ENCODE measurements at regions not wholly inside any gene's neighbourhood (a gene's known extent, or its start where the extent isn't known, plus 50 kb on each side); places are given as distances from the start of the nearest gene placed in this dataset.

- ATAC-seq: no peak
- H3K4me3 Mint-ChIP-seq: no peak overlapping the region
- DNase-seq: no peak
- peaks cover 9% of the 10 kb centered on the region for H3K27me3 Mint-ChIP-seq
- no peaks in the 10 kb centered on the region for H3K9me3 Mint-ChIP-seq
- H3K27ac Mint-ChIP-seq: peak overlapping the region in 1 of 2 donors; percentile 22
- H3K4me1 Mint-ChIP-seq: no peaks in the 10 kb centered on the region
Observed at GRCh38 chr5:77892061-77893010, 116.2 kb upstream of the TBCA start.

DNA sequence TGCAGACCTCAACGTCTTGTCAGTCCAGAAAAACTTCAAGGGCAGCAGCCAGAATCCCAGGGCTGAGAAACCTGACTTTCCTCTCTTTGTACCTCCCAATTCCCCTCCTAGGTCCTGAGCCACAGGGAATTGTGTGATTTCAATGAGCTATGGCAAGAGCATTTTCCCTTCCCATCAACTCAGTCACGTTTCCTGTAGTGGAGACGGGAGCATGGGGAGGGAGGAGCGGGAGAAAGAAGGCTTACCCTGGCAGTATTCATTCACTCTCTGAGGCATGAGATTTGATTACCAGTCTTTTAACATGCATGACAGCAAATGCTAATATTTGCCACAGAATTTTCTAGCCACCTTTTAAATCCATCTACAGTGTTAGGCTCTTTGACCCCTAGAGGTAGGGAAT, 109.4 kb upstream of the TBCA start:
- Mint-ChIP-seq H3K9me3 (peaks cover 0 to 5% of the 10 kb centered on the region in 2 donors), H3K4me3 (no peak overlapping the region), H3K4me1 (peaks cover 15% of the 10 kb centered on the region), H3K27me3 (peaks cover 36% of the 10 kb centered on the region), H3K27ac (no peak overlapping the region)
- no peak for ATAC-seq
- no peak for DNase-seq

DNA sequence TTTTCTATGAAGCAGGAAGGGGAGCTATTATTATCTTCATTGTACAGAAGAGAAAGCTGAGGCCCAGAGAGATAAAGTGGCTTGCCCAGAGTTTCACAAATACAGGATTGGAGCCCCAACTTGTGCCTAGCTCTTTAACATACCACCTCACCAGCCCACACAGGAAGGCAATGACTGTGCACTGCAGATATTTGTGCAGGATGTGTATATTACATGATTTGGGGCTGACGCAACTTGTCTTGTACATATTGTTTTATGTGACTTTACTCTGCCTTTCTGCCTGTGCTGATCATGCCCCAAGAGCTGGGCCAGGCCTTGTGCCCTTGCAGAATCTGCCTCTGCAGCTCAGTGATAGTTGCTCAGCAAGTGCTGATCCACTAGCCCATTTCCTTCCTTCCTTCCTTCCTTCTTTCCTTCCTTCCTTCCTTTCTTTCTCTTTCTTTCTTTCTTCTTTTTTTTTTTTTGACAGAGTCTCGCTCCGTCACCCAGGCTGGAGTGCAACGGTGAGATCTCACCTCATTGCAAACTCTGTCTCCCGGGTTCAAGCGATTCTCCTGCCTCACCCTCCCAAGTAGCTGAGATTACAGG, 106.6 kb upstream of the TBCA start:
- no peak overlapping the region for H3K4me3 Mint-ChIP-seq
- H3K27ac Mint-ChIP-seq: peak overlapping the region; percentile 74 to 87
- peak in 1 of 2 donors; percentile 51 for DNase-seq
- H3K4me1 Mint-ChIP-seq: peaks cover 22% of the 10 kb centered on the region
- peak; percentile 91 for ATAC-seq
- H3K9me3 Mint-ChIP-seq: peaks cover 0 to 5% of the 10 kb centered on the region in 2 donors
- H3K27me3 Mint-ChIP-seq: peaks cover 42% of the 10 kb centered on the region

DNA sequence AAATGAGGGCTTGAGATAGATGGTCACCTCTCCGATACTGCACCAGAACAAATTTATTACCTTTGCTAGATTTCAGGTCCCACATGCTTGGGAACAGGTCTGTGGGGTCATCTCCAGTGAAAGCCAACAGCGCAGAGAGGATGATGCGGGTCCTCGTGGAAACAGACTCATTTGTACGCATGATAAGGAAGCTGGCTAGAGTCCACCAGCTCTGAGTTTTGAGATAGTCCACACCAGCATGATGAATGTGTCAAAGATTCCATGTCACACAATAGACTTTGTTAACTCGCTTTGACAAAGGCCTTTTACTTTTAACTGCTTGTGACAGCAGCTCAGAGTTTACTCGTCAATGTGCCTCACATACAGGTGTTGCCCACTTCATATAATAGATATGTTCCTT, 105.4 kb upstream of the TBCA start:
- DNase-seq (no peak), ATAC-seq (no peak)
- peak overlapping the region in 1 of 2 donors; percentile 86 for H3K27ac Mint-ChIP-seq
- peaks cover 22% of the 10 kb centered on the region for H3K4me1 Mint-ChIP-seq
- H3K9me3 Mint-ChIP-seq: peaks cover 0 to 5% of the 10 kb centered on the region in 2 donors
- H3K4me3 Mint-ChIP-seq: no peak overlapping the region
- H3K27me3 Mint-ChIP-seq: peaks cover 39% of the 10 kb centered on the region

GRCh38 chr5:77877516-77878355, 101.6 kb upstream of the TBCA start:
- H3K4me3 Mint-ChIP-seq: no peak overlapping the region
- ATAC-seq: no peak
- peak overlapping the region in 1 of 2 donors; percentile 15 for H3K27ac Mint-ChIP-seq
- H3K4me1 Mint-ChIP-seq: peaks cover 9% of the 10 kb centered on the region
- H3K27me3 Mint-ChIP-seq: peaks cover 16% of the 10 kb centered on the region
- H3K9me3 Mint-ChIP-seq: no peaks in the 10 kb centered on the region
- DNase-seq: no peak

DNA sequence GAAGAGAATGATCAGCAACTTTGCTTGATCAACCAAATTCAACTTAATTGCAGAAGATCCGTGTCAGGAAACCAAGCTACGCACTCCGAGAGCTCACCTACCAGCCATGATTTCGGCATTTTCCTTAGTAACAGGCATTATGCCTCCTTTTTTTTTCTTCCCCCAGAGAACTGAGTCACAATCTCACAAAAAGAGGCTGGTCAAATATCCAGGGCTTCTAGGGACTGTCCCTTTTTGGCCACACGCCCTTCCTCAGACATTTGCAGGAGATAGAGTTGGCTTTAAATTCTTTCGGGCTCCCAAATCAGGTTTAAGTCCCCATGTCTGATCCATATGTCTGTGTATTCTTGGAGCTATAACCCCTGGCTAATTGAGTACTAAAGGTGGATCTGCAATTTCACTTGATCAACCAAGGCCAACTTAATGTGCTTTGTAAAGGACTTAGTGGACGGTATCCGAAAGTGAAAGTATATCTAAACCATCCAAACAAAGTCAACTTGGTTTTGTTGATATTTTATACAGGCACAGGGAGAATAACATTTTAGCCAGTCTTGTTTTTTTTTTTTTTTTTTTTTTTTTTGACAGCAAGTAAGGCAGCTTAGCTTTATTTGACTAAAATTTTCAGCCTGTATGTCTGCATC, 100.8 kb upstream of the TBCA start:
- H3K4me1 Mint-ChIP-seq: peaks cover 7% of the 10 kb centered on the region
- no peaks in the 10 kb centered on the region for H3K9me3 Mint-ChIP-seq
- H3K27ac Mint-ChIP-seq: no peak overlapping the region
- no peak for DNase-seq
- H3K27me3 Mint-ChIP-seq: peaks cover 16% of the 10 kb centered on the region
- H3K4me3 Mint-ChIP-seq: no peak overlapping the region
- ATAC-seq: no peak

GRCh38 chr5:77876316-77876715, 100.2 kb upstream of the TBCA start:
- H3K9me3 Mint-ChIP-seq: no peaks in the 10 kb centered on the region
- ATAC-seq: no peak
- no peak for DNase-seq
- H3K27ac Mint-ChIP-seq: peak overlapping the region in 1 of 2 donors; percentile 19
- peaks cover 7% of the 10 kb centered on the region for H3K4me1 Mint-ChIP-seq
- H3K27me3 Mint-ChIP-seq: peaks cover 16% of the 10 kb centered on the region
- H3K4me3 Mint-ChIP-seq: no peak overlapping the region

DNA sequence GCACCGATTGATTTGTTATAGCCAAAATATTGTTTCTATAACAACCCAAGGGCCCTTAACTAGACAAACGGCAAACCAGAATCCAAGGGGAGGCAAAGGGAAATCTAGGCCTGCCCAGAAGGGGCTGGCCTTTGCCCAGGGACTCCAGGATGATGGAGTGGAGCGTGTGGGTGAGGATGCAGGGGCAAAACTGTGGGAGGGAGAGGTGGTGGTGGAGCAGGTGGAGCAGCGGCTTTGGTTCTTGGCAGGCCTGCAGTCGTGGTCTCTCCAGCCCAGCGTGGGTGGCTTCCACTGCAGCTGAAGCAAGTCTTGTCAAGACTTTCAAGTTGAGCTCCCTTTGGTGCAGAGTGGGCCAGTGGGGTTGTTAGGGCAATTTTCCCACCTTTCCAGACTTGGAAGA, 98.6 kb upstream of the TBCA start:
- Mint-ChIP-seq H3K27ac (peak overlapping the region in 1 of 2 donors; percentile 83), H3K4me1 (no peaks in the 10 kb centered on the region), H3K9me3 (no peaks in the 10 kb centered on the region), H3K4me3 (no peak overlapping the region), H3K27me3 (peaks cover 16% of the 10 kb centered on the region)
- ATAC-seq: no peak
- DNase-seq: no peak

- DNase-seq (no peak), ATAC-seq (no peak)
- Mint-ChIP-seq H3K27me3 (peaks cover 18% of the 10 kb centered on the region), H3K4me1 (no peaks in the 10 kb centered on the region), H3K9me3 (no peaks in the 10 kb centered on the region), H3K4me3 (no peak overlapping the region), H3K27ac (no peak overlapping the region)
Observed at GRCh38 chr5:77873239-77873638, 97.1 kb upstream of the TBCA start.

GRCh38 chr5:77871946-77872345, 95.8 kb upstream of the TBCA start:
- no peaks in the 10 kb centered on the region for H3K4me1 Mint-ChIP-seq
- H3K27me3 Mint-ChIP-seq: peaks cover 15% of the 10 kb centered on the region
- no peak overlapping the region for H3K4me3 Mint-ChIP-seq
- no peak for ATAC-seq
- H3K9me3 Mint-ChIP-seq: no peaks in the 10 kb centered on the region
- DNase-seq: no peak
- no peak overlapping the region for H3K27ac Mint-ChIP-seq

DNA sequence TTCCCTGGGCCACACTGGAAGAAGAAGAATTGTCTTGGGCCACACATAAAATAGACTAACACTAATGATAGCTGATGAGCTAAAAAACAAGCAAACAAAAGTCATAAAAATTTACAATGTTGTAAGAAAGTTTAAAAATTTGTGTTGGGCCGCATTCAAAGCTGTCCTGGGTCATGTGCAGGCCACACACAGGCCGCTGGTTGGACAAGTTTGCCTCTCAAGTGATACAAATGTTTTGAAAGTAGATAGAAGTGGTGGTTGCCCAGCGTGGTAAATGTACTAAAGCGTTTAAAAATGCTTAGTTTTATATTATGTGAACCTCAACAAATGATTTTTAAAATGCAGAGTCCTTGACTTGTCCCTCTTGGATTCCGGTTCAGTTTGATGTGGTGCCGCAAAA, 94.9 kb upstream of the TBCA start:
- ATAC-seq: no peak
- Mint-ChIP-seq H3K9me3 (no peaks in the 10 kb centered on the region), H3K4me1 (no peaks in the 10 kb centered on the region), H3K27ac (no peak overlapping the region), H3K27me3 (peaks cover 15% of the 10 kb centered on the region), H3K4me3 (no peak overlapping the region)
- no peak for DNase-seq

DNA sequence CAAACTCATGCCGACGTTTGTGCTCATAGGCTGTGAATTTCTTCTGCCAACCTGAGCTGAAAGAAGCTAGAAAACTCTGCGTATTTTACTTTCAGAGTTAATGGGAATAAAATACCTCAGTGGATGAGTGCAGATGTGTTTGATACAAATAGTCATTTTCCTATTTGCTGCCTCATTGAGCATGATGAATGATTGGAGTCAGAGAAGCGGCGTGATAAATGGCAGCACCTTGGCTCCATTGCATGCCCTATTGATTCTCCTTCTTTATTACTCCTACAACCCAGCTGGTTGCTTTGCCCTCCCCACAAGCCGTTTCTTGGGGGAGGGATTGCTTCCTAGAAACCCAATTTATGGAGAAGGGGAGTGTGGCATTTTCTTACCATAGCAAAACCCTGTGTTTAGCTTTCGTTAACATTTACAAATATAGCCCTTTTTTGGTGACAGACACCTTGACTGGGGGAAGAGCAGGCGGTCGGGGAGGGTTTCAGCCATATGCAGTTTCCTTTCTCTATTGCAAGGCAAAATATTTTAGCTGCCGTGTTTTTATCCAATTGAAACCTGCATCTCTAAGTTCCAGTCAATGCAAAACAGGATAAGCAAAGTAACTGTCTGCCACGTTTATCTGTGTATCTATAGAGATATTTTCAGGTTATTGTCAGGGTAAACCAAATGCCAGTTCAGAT, 93.1 kb upstream of the TBCA start:
- Mint-ChIP-seq H3K4me3 (no peak overlapping the region), H3K27me3 (peaks cover 15% of the 10 kb centered on the region), H3K9me3 (no peaks in the 10 kb centered on the region), H3K27ac (no peak overlapping the region), H3K4me1 (no peaks in the 10 kb centered on the region)
- no peak for DNase-seq
- ATAC-seq: no peak

DNA sequence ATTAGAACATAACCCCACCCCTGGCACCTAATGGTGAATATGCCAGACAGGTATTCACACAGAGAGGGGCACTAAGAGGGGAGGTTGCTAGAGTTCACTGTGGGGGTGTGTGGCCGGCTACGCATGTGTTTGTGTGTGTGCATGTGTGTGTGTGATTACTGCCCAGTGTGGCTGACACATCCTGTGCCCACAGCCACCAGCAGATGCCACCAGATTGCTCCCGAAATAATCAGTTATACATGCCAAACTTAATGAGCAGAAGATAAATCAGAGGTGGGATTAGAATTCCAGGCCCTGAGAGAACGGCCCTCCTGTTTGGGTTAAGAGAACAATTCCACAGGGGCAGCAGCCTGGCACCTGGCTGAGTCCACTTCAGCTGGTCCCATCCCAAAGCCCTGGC, 91.8 kb upstream of the TBCA start:
- Mint-ChIP-seq H3K27me3 (peaks cover 14% of the 10 kb centered on the region), H3K27ac (no peak overlapping the region), H3K9me3 (no peaks in the 10 kb centered on the region)

DNA sequence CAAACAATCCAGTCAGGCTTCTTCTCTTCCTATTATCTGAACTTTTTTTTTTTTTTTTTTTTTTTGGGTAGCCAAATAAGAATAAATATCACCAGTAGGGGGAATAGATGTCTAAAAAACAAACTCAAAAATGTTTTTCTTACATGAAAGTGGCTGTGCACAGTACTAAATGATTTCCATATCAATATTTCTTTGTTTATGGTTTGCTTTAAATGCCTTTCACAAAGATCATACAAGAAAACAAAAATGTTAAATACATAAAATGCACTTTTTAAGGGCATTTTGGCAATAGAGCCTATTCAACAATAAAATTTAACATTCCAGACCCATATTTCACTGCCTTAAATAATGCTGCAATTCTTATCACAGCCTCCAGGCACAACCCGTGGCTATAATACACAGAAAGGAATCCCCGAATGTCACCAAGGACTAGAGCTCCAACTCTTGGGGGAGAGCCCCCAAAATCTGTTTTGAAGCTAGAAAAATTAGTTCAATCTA, 91.1 kb upstream of the TBCA start:
- no peaks in the 10 kb centered on the region for H3K4me1 Mint-ChIP-seq
- no peaks in the 10 kb centered on the region for H3K9me3 Mint-ChIP-seq
- H3K27me3 Mint-ChIP-seq: peaks cover 21% of the 10 kb centered on the region
- no peak overlapping the region for H3K4me3 Mint-ChIP-seq
- H3K27ac Mint-ChIP-seq: no peak overlapping the region
- no peak for DNase-seq
- ATAC-seq: no peak

More for the DNA sequence above, 91.8 kb upstream of the TBCA start:
- Mint-ChIP-seq H3K4me3 (no peak overlapping the region), H3K4me1 (no peaks in the 10 kb centered on the region)
- ATAC-seq (no peak), DNase-seq (no peak)

- H3K27ac Mint-ChIP-seq: no peak overlapping the region
- no peaks in the 10 kb centered on the region for H3K9me3 Mint-ChIP-seq
- ATAC-seq (no peak), DNase-seq (no peak)
- peaks cover 26% of the 10 kb centered on the region for H3K27me3 Mint-ChIP-seq
- H3K4me1 Mint-ChIP-seq: no peaks in the 10 kb centered on the region
- no peak overlapping the region for H3K4me3 Mint-ChIP-seq
Observed at GRCh38 chr5:77866198-77866597, 90.1 kb upstream of the TBCA start.

Measured in stimulated activated naive CD8-positive, alpha-beta T cell treated with anti-CD3 and anti-CD28 coated beads, Interleukin-15, amount 100 ng/mL, for 72 hours (primary cell).